HG02840 (cell line): ENCODE measurements at regions not wholly inside any gene's neighbourhood (a gene's known extent, or its start where the extent isn't known, plus 50 kb on each side); places are given as distances from the start of the nearest gene placed in this dataset.

Experiments used
- ATAC-seq: cut with Tn5 transposase; IDR thresholded peaks from one replicate; pipeline ENCODE4 v1.9.1; 2021; ENCODE audit warnings: mild to moderate bottlenecking, moderate library complexity, moderate number of reproducible peaks; ENCODE audit not compliant: unreplicated experiment, low FRiP score

GRCh38 chr1:208866386-208866955 lies 622.3 kb upstream of the PLXNA2 start:
- ATAC-seq: no peak

- ATAC-seq: no peak
Measured at GRCh38 chr1:208868554-208868953, 624.4 kb upstream of the PLXNA2 start.

- no peak for ATAC-seq
Measured at GRCh38 chr1:208874915-208875314, 630.7 kb upstream of the PLXNA2 start.

DNA sequence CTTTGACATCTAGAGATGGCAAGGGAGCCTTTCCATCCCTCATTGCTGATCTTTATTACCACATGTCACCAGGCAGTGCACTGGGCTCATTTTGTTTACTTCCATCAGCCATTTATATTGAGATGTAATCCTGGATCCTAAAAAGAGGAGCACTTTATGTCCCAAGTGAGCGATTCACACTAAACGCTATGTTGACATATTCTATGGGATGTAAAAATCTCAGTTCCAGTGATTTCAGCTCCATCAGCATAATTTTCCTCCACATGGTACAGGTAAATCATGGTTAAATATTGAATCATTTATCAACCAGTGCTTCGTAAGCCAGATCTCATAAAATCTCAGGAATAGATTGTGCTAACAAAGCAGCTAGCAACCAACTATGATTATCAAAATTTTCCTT lies 634.8 kb upstream of the PLXNA2 start:
- no peak for ATAC-seq

GRCh38 chr1:208880433-208881100 lies 636.4 kb upstream of the PLXNA2 start:
- ATAC-seq: no peak

DNA sequence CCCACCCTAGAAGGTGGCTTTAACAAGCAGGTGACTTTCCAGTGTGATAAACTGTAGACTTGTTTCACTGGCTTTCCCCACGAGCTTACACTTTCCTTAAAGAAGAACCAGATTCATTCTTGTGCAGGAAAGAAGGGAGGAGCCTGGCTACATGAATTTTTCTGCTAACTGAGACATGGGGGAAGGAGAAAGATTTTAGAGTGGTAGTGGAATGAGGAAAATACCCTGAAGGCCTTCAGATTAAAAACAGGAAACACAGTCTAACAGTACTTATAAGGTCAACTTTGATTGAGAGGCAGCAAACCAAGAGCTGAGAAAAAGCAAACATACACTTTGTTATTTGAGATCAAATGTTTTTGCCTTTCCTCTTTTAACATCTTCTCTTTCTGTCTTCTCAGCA lies 640.9 kb upstream of the PLXNA2 start:
- ATAC-seq: no peak

- no peak for ATAC-seq
Measured at GRCh38 chr1:208885650-208886049, 641.5 kb upstream of the PLXNA2 start.

- ATAC-seq: no peak
Measured at GRCh38 chr1:208888376-208888775, 644.2 kb upstream of the PLXNA2 start.

- ATAC-seq: no peak
Measured at GRCh38 chr1:208892147-208892546, 648.0 kb upstream of the PLXNA2 start.

GRCh38 chr1:208893251-208893650 lies 649.1 kb upstream of the PLXNA2 start:
- no peak for ATAC-seq

DNA sequence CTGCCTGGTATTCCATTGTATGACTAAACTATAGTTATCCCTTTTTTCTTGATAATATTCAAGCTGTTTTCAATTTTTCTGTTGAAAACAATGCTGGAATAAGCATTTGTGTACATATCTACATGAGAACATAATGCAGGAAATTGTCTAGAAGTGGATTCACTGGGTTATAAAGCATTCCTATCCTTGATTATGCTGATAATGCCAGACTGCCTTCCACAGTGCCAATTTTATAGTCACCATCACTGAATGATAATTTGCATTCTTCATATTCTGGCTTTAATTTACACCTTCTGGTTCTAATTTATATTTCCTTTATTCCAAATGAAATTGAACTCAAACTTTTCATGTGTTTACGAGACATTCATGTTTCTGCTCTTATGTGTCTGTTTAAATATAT lies 651.0 kb upstream of the PLXNA2 start:
- no peak for ATAC-seq

DNA sequence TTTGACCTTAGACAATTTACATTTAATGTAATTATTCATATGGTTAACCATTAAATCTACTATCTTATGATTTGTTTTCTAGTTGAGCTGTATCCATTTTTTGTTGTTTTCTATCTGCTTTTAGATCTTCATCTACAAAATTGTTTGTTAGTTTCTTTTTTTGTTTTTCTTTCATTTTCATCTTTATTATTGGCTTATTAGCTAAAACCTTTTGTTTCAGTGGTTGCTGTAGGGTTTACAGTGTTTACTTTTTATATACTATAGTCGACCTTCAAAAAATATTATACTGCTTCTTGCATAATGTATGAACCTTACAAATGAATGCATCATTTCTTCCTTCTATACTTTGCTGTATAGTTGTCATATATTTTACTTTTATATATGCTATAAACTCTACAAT lies 651.6 kb upstream of the PLXNA2 start:
- ATAC-seq: no peak

DNA sequence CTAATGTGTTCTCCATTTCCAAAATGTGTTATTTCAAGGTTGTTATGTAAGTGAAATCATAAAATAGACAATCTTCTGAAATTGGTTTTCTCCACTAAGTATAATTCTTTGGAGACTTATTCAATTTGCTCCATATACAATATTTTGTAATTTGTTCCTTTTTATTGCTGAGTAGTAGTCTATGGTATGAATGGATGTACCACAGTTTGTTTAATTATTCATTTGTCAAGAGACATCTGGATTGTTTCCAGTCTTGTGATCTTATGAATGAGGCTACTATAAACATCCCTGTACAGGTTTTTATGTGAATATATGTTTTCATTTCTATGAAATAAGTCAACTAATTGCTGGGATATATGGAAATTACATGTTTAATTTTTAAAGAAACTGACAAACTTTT lies 652.6 kb upstream of the PLXNA2 start:
- ATAC-seq: no peak

GRCh38 chr1:208899438-208899837 lies 655.3 kb upstream of the PLXNA2 start:
- ATAC-seq: no peak

- ATAC-seq: no peak
Measured at GRCh38 chr1:208903251-208903905, 659.2 kb upstream of the PLXNA2 start.

GRCh38 chr1:208907790-208908189 lies 663.6 kb upstream of the PLXNA2 start:
- no peak for ATAC-seq

DNA sequence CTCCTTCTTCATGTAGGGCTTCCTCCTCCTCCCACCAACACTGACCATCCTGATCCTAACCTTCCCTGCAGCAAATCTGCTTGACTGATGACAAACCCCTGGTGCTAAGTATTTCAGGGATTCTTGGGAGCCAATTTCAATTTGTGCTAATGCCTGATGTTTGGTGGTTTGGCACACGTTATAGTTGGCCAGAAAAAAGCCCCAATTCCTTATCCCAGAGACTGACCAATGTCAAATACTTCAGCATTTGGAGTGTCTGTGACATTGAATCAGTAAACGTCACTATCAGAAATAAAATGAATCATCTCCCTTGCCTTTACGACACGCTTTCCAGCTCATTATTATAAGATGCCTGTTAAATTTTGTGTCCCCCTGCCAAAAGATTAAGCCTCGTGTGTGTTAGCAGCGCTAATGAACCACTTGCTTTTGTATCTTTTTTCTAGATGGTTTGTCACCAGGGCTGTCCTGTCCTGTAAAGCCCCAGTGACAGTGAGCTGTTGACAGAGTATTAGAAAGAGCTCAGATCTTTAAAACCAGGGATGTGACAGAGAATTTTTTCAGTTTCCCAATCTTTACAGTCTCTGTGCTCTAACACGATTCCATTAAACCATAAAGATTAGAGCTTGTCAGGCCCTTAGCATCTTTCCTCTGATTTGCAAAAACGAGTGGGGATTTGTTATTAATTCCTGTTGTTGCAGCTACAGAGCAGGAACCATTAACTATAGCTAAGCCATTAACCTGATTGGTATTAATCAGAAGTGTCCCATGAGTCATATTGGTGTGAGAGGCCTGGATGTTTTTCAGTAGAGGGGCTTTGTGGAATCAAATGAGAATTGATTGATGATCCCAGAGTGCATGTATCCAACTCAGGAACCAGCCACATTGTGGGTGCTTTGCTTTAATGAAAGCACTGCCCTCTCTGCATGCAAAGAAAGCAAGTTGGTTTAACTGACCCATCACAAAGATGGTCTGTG lies 665.1 kb upstream of the PLXNA2 start:
- ATAC-seq: no peak

GRCh38 chr1:208910161-208910560 lies 666.0 kb upstream of the PLXNA2 start:
- no peak for ATAC-seq

- ATAC-seq: no peak
Measured at GRCh38 chr1:208917281-208917680, 666.2 kb upstream of the CAMK1G start.

DNA sequence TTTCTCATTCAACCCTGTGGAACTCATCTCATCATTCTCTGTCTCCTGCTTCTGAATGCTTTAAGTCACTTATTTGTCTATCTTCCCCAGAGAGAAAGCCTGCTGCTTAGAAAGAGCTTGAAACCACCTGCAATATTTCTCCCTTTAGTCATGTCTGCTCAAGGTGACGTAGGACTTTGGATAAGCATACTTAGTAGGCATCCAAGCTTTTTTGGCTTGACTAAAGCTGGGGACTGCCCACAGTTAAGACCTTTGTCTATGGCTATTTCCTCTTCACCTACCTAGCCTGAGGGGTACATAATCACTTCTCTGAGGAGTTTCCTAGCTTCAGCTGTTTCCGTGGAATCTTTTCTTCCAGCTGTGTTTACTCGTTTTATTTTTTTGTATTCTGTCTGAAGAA lies 665.8 kb upstream of the CAMK1G start:
- ATAC-seq: no peak

DNA sequence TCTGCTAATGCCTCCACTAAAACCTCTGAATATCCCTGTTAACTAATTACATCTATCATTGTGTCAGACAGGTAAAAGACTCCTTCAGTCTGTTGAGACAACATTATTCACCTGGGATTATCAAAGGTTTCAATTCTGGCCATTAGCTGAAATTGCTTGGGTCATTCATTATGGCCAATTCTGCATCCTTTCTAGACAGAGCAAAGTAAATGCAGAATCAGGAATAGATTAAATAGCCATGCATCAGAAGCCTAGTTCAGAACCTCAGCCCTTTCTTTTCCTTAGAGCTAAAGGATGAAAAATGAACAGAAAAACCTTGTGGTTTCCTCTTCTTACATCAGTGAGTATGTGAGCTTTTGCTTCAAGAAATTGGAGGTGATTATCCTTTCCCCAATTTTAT lies 665.4 kb upstream of the CAMK1G start:
- no peak for ATAC-seq
